NCI-H345 treated with DMSO at 0.1 percent for 48 hours (cell line): ENCODE measurements at regions not wholly inside any gene's neighbourhood (a gene's known extent, or its start where the extent isn't known, plus 50 kb on each side); places are given as distances from the start of the nearest gene placed in this dataset.

Source experiments
- DNase-seq: peaks from one replicate; lab custom pipeline; 2025; ENCODE audit not compliant: unreplicated experiment; lab: John Stamatoyannopoulos, UW

GRCh38 chr17:6218333-6218732 lies 148.2 kb downstream of the WSCD1 start:
- no peak for DNase-seq

GRCh38 chr17:6215071-6216035 lies 145.2 kb downstream of the WSCD1 start:
- no peak for DNase-seq

- no peak for DNase-seq
These were observed 143.7 kb downstream of the WSCD1 start for GRCh38 chr17:6213859-6214258.

- no peak for DNase-seq
These were observed 142.6 kb downstream of the WSCD1 start for GRCh38 chr17:6212766-6213165.

- no peak for DNase-seq
These were observed 139.7 kb downstream of the WSCD1 start for GRCh38 chr17:6209829-6210228.

- no peak for DNase-seq
These were observed 138.5 kb downstream of the WSCD1 start for GRCh38 chr17:6208608-6209180.

- DNase-seq: no peak
These were observed 135.3 kb downstream of the WSCD1 start for GRCh38 chr17:6205525-6205924.

GRCh38 chr17:6205033-6205432 lies 134.9 kb downstream of the WSCD1 start:
- no peak for DNase-seq

GRCh38 chr17:6204203-6204722 lies 134.1 kb downstream of the WSCD1 start:
- DNase-seq: no peak

GRCh38 chr17:6196355-6196754 lies 126.2 kb downstream of the WSCD1 start:
- peak; percentile 31 for DNase-seq

GRCh38 chr17:6195123-6195522 lies 124.9 kb downstream of the WSCD1 start:
- no peak for DNase-seq

- DNase-seq: no peak
These were observed 121.5 kb downstream of the WSCD1 start for GRCh38 chr17:6191405-6192324.

- DNase-seq: peak; percentile 1
These were observed 117.7 kb downstream of the WSCD1 start for GRCh38 chr17:6187836-6188235.

- DNase-seq: no peak
These were observed 116.8 kb downstream of the WSCD1 start for GRCh38 chr17:6186998-6187397.

- DNase-seq: no peak
These were observed 114.3 kb downstream of the WSCD1 start for GRCh38 chr17:6184508-6184907.

- no peak for DNase-seq
These were observed 108.8 kb downstream of the WSCD1 start for GRCh38 chr17:6179017-6179416.

GRCh38 chr17:6177941-6178694 lies 107.9 kb downstream of the WSCD1 start:
- no peak for DNase-seq
